Bone marrow (tissue), 2 donors: ENCODE measurements at regions not wholly inside any gene's neighbourhood (a gene's known extent, or its start where the extent isn't known, plus 50 kb on each side); places are given as distances from the start of the nearest gene placed in this dataset.
"Not testable (repeated sequence)": the region's sequence is repeated elsewhere in the genome, so short reads cannot be mapped to it uniquely, and the experiment has no call there.

Source experiments
- DNase-seq, 2 donors: peaks; one replicate each; lab custom pipeline; 2025; lab: John Stamatoyannopoulos, UW

DNA sequence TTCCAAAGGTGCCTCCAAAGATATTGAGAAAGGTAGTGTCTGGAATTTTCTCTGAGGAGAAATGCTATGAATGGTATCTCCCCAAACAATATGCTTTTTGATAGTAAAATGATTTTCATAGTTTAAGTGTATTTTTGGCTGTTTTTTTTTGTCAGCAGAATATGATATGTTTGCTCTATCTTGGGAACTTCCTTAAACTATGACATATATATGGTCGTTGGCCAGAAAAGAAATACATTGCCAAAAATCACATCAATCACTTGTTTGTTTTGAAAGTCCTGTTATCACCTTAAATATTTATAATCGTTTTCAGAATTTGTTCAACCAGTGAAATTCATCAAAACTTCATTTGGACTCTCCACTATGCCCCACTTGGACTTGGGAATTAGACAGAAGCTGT, 816.9 kb downstream of the CDH11 start:
- no peak for DNase-seq

DNA sequence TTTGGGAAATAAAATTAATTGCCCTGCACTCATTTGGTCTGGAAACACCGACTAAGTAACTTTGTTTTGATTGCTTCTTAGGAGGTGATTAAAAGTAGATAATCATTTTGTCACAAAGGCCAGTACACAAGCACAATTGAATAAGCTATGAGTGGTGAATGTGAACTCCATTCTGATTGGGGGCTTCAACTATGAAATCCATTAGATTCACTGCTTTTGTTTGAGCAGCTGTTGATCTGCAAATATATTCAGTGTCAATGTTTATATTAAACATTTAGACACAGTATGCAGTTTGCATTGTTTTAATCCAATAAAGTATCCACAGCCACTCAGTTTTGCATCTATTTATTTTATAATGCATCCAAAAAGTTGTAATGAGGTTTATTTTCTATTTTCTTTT, 817.5 kb downstream of the CDH11 start:
- no peak for DNase-seq

DNA sequence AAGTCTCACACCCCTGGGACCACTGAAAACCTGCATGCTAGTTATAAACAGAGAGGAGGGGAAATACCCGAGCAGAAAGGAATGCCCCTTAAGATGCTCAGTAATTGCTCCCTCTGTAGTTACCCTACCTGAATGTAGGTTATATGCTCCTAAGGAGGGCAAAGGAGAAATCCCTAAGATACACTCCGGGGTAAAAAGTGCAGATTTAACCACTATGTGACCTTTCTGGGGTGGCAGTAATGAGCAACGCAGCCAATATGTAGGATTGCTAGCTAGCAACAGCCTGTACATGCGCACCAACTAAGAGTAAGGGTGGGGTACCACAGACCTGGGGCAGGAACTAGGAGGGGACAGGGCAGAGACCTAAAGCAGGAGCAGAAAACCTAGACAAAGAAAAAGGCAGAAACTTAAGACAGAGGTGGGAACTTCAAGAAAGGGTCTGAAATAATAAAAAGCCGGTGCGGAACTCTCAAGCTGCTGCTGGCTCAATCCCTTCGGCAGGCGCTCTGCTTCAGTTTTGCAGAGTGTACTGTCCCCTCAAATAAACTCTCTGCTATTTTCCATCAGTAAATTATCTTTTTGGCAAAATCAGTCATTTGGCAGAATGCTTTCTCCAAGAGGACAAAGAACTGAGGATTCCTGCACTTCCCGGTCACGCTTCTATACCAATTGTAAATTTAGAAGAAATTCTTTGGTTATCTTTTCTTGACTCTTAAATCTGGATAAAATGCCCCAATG, 823.8 kb downstream of the CDH11 start:
- no peak for DNase-seq

DNA sequence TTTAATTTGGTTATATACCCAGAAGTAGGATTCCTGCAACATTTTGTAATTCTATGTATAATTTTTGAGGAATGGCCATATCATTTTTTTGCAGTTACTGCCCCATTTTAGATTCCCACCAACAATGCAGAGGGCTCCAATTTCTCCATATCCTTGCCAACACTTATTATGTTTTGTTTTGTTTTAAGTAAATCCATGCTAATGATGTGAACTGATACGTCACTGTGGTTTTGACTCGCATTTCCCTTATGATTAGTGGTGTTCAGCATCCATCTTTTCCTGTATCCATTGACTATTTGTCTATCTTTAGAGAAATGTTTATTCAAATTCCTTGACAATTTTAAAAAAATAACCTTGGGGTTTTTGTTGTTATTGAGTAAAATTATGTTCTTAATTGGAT, 826.4 kb downstream of the CDH11 start:
- DNase-seq, result no peak

DNA sequence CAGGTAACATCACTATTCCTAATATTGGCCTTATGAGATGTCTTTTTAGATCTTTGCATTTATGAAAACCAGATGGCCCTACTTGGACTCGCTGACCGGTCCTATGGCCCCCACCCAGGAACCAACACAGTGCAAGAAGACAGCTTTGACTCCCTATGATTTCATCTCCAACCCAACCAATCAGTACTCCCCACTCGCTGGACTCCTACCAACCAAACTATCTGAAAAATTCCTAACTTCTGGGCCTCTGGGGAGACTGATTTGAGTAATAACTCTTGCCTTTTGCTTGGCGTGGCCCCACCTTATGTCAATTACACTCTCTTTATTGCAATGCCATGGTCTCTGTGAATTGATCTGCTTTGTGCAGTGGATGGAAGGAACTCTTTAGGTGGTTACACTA, 828.9 kb downstream of the CDH11 start:
- no peak for DNase-seq

DNA sequence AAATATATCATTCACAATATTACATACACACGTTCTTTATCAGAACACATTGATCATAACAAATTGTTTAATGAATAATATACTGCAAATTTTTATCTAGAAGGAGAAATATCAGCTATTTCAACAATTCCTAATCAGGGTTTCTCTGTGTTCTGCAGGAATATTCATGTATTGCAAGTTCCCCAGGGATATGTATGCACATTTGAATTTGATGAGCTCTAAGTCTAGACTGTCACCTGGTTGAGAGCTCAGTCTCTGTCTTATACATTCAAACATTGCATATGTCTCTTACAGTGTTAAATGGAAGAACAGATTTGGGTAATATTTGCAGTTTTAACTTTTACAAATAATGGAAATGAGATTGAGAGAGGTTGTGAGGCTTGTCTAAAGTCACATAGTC, 829.7 kb downstream of the CDH11 start:
- no peak for DNase-seq

DNA sequence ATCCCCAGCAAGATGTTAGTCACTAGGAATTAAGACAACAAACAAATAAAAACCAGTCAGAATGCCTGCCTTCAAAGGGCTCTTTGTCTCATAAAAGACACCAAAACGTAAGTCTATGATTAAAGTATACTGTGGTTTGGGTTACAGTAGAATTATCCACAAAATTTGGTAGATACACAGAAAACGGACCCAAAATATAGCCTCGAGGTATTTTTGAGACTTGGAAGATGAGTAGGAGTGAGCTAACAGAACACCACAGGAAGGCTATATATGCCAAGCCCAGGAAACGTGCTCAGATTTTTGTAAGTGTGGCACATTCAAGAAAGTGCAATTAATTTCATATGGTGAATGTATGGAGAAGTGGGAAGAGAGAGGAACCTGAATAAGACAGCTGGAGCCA, 831.4 kb downstream of the CDH11 start:
- no peak for DNase-seq

DNA sequence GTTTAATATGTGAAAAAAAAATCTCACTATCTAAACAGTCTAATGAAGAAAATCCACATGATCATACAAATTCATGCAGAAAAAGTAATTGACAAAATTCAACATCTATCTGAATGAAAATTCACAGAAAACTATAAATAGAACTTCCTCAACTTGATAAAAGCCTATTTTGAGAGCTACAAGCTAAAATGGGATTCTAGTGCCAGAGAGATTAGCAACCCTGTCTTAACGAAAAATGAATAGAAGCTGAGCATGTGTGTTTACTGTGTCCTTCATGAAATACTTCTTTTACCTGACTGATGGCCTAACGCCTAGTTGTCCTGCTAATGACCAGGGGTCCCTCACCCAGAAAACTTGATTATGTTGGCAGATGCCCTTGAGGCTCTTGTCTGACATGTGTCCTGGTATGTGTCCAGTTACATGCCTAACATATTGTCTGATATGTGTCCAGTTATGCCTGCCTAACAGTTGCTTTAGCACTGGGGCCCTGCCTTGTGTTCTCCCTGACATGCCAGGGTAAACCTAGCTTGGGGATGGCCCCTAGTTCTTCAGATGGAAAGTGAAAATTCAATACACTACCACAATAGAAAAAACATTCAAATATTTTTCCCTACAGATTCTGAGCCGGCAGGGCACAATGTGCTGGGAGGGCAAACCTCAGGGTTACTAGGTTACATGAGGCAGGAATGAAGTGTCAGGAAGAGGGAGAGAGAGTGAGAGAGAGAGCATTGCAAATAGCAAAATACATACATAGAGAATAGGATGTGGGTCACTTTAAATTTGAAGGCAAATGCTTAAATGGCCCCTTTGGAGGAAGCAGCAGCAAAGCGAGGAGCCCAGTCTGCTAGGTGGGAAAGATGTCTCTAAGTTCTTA, 834.0 kb downstream of the CDH11 start:
- DNase-seq, result no peak

DNA sequence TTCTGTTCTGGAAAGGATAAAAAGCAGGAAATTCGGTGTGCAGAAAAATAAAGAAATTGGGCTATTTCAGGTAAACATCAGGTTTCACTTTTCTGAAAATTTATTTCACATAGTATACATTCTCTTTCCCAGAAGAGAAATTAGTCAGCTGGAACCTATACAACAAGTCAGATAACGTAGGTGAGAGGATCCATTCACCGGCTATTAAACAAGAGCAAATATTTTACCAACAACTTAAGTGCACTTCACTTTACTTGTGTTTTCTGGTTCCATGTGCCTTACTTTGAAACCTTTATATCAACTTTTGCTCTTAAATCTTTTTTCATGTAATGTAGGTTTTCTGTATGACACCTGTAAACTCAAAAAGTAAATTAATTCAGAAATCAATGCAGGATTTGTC, 839.7 kb downstream of the CDH11 start:
- no peak for DNase-seq

DNA sequence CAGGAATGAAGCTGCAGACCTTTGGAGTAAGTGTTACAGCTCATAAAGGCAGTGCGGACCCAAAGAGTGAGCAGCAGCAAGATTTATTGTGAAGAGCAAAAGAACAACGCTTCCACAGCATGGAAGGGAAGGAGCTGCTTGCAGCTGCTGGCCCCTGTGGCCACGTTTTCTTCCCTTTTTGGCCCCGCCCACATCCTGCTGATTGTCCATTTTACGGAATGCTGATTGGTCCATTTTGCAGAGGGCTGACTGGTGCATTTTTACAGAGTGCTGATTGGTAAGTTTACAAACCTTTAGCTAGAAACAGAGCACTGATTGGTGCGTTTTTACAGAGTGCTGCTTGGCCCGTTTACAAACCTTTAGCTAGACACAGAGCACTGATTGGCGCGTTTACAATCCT, 841.5 kb downstream of the CDH11 start:
- no peak for DNase-seq

DNA sequence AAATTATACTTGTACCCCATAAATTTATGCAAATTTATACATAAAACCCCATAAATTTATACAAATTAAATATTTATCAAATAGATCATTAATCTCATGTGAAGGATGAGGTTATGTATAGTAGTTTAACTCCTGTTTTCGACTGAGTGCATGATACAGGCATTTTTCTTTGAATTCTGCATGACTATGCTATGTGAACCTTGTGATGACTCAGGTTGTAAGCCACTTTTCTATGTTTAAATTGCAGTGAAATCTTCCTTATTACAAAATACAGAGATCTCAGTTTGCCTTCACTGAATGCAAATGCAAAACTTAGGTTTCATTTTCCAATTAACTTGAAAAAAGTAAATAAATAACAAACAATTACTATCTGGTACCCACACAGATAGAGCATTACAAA, 843.7 kb downstream of the CDH11 start:
- no peak for DNase-seq

DNA sequence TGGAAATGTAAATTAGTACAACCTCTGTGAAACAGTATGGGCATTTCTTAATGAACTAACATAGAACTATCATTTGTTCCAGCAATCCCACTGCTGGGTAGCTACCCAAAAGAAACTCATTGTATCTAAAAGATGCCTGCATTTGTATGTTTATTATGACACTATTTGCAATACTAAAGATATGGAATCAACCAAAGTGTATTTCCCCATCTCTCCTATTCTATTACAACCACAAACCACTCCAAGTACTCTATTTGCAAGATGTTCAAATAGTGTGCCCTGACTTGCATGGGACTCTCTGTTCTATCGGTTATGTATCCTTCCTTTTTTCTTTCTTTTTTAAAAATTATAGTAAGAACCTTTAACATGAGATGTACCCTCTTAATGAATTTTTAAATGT, 845.2 kb downstream of the CDH11 start:
- DNase-seq, result no peak

DNA sequence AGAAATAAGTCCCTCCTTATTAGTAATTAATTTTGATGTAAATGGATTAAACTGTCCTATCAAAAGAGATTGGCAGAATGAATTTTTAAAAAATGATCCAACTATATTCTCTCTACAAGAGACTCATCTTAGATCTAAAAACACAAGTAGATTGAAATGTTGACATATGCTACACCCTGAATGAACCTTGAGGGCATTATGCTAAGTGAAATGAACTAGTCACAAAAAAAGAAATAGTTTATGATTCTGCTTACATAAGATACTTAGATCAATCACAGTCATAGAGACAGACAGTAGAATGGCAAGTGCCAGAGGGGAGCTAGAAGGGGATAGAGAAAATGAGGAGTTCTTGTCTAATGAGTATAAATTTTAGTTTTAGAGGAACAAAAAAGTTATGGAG, 849.8 kb downstream of the CDH11 start:
- DNase-seq, result no peak

DNA sequence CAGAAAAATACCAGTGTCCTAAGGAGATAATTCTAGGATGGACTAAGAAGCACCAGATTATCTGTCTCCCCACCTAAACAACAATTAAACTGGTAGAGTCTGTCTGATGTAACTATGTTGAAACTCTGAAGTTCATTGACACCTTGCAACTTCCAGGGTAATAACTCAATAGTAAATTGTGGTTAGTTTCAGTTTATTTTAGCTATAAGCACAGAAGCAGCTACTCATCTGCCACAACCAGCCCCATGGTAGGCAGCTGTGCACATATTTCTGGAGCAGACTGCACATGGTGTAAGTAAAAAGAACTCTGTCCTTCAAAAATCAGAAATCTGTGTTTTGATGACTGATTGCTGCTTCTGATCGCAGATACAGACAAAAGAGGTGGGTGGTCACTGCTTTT, 852.1 kb downstream of the CDH11 start:
- no peak for DNase-seq

DNA sequence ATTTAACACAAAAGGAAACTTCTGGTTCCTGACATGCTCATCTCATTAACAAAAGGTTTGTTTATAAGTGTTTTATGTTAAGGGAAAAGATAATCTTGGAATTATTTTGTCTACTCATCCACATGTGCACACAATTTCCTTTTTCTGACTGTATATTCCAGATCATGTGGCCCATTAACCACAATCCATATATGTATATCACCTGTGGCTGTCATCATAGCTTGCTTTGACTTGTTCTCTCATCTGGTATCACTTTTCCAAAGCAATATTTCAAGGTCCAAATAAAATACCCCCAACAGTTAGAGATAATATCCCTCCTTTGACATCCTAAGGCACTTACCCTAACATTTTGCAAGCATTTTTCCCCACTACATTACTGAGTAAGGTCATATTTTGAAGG, 856.1 kb downstream of the CDH11 start:
- DNase-seq, result no peak

DNA sequence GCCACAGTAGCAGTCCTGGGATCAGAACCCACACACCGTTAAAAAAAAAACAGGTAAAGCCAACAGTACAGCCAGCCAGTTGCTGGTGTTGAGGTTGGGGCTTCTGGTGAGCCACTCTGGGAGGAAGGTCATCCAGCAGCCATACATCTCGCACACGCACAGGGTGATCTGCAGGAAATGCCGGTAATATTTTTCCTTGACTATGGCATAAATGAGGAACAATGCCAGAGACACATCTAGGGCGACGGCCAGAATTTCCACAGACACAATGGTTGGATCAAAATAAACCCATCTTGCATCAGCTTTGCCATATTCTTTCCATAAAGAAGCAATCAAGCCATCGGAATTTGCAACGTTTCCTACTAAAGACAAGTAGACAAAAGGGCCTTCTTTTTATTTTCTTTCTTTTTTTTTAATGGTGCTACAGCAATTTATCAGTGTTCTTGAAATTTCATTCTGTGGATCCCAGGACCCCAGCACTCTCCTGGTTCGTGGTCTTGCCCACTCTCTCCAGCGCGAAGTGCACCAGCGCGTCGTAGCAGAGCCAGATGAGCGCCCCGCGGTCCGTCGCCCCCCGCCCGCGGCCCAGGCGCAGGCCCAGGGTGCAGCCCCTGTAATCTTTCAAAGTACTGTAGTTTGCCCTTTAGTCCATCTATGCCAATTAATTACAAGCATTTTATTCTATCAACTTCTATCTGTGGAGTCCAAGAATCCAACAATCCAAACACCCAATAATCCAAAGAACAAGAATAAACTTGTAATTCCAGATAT, 861.0 kb downstream of the CDH11 start:
- not testable (repeated sequence) for DNase-seq

DNA sequence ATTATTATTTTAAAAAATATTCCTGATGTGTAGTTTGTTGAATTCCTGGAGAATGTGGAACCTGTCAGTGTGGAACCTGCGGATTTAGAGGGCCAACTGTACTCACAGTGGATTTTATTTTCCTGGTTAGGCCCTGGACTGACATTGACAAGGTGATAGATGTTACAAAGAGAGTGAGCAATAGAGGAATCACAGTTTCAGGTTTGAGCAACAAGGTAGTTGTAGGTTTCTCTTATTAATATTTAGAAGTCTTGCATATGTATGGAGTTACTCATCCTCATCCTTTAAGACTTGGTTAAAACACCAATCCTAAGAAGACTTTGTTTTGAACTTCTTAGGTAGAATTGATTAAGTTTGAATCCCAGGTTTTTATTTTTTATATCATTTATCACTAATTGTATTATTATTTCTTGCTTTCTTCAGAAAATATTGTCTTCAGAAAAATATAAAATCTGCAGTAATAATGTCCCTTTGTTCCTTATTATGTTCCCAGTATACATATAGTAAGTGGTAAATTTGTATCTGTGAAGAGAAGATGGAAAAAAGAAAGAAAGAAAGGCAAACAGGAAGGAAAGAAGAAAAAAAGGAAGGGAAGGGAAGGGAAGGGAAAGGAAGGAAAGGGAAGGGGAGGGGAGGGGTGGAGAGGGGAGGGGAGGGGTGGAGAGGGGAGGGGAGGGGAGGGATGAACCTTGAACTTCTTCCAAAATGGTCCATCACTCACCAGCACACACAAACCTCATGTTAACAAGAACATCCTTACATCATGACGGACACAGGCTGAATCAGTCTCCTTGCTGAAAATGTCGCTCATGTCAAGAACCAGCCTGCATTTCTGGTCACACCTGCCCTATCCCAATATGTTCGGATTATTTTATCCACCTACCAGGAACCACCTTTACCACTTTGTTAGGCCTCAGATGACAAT, 867.2 kb downstream of the CDH11 start:
- no peak for DNase-seq

DNA sequence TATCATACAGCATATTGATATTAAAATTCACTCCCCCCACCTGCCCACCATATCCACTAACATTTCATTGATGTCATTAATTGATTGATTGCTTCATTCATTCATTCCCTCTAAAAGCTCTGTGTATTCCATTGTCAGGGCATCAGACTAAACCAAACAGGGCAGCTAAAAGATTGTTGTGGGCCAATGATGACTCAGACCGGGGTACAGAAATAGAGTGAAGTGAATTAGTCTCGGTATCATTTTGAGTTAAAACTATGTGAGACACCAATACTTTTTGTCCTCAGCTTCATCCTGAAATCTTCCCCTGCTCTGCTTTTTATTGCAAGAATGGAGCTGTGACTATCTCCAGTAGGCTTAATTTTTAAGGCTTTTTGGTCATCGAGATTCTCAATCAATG, 868.3 kb downstream of the CDH11 start:
- DNase-seq, result no peak

DNA sequence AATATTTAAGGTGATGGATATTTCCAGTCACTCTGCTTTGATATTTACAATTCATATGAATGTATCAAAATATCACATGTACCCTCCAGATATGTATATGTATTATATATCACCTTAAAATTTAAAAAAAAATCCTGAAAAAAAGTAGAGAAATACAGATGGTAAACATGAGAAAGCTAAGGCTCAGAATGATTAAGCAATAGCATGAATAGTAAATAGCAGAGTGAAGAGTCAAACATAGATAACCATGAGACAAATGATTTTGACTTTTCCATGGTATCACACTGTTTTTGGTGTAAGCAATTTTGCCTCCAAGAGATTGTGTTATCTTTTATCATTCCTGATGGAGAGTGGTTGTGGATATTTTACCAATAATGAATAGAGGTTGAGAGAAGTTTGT, 868.8 kb downstream of the CDH11 start:
- no peak for DNase-seq

DNA sequence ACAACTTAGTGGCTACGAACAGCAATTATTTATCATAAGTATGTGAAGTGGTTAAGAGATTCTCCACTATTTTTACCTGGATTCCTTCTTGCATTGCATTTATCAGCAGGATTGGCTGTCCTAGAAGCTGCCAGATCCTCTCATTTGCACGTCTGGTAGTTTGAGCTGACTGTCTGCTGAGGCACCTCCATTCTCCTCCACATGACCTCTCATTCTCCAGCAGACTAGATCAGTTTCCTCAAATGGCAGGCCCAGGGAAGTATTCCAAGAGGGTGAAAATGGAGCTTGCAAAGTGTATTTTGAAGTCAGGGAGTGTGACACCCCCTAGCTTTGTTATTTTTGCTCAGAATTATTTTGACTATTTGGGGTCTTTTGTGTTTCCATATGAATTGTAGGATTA, 870.1 kb downstream of the CDH11 start:
- no peak for DNase-seq

DNA sequence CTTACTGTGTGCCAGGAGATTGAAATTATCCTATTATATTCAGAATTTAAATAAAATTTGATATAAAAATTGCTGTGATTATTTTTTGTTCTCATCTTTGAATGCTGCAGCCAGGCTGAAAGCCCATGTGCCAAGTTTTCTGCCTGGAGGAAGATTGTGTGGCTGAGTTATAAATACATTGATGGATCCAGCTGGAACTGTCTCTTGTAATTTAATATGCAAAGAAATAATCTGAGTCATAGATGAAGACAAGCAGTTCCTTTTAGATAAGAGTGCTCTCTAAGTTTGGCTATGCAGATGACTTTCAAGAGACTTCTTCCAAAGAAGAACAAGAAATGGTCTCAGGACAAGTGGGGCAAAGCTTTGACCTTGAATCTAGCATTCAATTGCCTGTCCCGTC, 871.0 kb downstream of the CDH11 start:
- no peak for DNase-seq

DNA sequence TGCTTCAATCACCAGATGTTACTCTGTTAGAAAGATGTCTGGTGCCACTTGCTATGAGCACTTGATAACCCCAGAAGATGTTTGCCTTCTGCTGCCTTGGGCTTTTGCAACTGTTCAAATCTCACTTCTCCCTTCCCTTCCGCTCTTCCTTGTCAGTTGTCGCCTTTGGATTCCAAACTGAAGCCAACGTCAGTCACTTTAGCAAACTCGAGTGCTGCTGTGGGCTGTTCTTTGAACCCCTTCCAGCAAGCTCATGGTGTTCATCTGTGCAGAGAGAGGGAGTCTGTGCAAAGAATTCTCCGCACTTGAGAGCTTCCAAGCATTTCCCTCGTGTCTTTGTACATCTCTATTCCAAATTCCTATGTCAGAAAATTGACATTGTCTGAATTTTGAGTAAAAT, 879.4 kb downstream of the CDH11 start:
- no peak for DNase-seq
